ENCODE measurements at regions not wholly inside any gene's neighbourhood (a gene's known extent, or its start where the extent isn't known, plus 50 kb on each side); places are given as distances from the start of the nearest gene placed in this dataset.

DNA sequence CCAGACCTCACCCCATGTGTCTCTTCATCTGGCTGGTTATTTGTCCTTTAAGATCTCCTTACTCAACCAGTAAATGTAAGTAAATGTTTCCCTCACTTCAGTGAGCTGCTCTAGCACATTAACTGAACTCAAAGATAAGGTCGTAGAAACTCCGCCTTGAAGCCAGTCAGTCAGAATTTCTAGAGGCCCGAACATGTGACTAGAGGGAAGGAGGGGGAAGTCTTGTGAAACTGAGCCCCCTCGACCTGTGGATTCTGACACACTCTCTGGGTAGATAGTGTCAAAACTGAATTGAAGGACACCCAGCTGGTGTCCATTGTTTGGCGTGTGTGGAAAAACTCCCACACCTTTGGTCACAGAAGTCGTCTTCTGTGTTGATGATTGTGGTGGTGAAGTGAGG, 933.9 kb downstream of the ADGRL3 start:
- Histone ChIP-seq H3K27ac (ENCODE audit: control insufficient read depth, insufficient read depth, low read length) (no peak overlapping the region), H3K36me3 (ENCODE audit: control insufficient read depth in 2 of 2, extremely low read depth in 1 of 2, insufficient read depth in 2 of 2, low read length in 2 of 2) (no peaks in the 10 kb centered on the region), H3K79me2 (ENCODE audit: control insufficient read depth, insufficient read depth, low read length) (no peaks in the 10 kb centered on the region), H3K9ac (ENCODE audit: control insufficient read depth, extremely low read depth, insufficient read depth, low read length) (no peak overlapping the region), H2AFZ (ENCODE audit: control insufficient read depth, low read length) (no peak overlapping the region), H3K4me1 (ENCODE audit: control insufficient read depth, extremely low read depth, insufficient read depth, low read length) (no peaks in the 10 kb centered on the region), H3K27me3 (ENCODE audit: control insufficient read depth, extremely low read depth, insufficient read depth, low read length) (no peaks in the 10 kb centered on the region), H3K4me2 (ENCODE audit: control insufficient read depth, extremely low read depth, insufficient read depth, low read depth, low read length) (no peak overlapping the region), H3K4me3 (ENCODE audit: control insufficient read depth in 2 of 3, extremely low read depth in 1 of 3, insufficient read depth in 2 of 3, low read depth in 1 of 3, low read length in 3 of 3) (no peak overlapping the region), H3K9me1 (ENCODE audit: control insufficient read depth, extremely low read depth, insufficient read depth, low read length) (no peaks in the 10 kb centered on the region), H3K9me3 (ENCODE audit: control insufficient read depth, low read depth, low read length) (no peaks in the 10 kb centered on the region), H4K20me1 (ENCODE audit: control insufficient read depth, extremely low read depth, insufficient read depth, low read length) (no peaks in the 10 kb centered on the region)
- no peak for DNase-seq (ENCODE audit: low read depth, low spot score)
- no peak for TF ChIP-seq CTCF (optimal IDR thresholded peaks at IDR 0.05 in 1 of 3, IDR thresholded peaks at IDR 0.05 in 1 of 3, conservative IDR thresholded peaks at IDR 0.05 in 1 of 3; ENCODE audit: extremely low read depth in 1 of 3, insufficient read depth in 2 of 3, low read length in 3 of 3)
- no peak for TF ChIP-seq EZH2 (IDR thresholded peaks at IDR 0.05; ENCODE audit: low read length)
- no peak for FAIRE-seq
- dilution Hi-C loops (cut with MboI; ENCODE audit: extremely low pct_ligation_motif_present, low sequenced_read_pairs) = no loop called here

DNA sequence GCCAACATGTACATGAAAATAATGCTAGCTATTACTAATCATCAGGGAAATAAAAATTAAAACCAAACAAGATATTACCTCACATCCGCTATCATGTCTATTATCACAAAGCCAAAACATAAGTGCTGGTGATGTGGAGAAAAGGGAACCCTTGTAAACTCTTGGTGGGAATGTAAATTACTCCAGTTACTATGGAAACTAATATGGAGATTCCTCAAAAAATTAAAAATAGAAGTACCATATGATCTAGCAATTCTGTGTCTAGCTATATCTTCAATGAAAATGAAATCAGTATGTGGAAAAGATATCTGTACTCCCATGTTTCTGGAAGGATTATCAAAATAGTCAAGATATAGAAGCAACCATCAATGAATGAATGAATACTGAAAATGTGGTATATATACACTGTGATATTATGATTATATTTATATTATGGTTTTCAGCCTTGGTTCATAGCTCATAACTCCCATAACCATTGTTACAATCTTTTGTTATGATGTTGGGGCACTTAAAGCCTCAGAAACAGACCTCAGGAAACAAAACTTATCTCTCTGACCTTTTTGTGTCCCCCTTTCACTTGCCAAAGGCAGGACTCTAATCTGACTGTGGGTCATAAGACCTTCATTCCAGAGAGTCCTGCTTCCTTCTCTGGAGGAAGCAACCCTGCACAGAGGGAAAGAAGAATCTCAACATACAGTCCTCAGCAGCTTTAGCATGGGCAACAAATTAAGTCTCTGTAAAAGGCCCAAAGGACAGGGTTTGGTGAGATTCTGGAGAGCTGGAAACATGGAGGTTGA, 933.2 kb downstream of the ADGRL3 start:
- TF ChIP-seq EZH2 (IDR thresholded peaks at IDR 0.05; ENCODE audit: low read length) (no peak), CTCF (optimal IDR thresholded peaks at IDR 0.05 in 1 of 3, IDR thresholded peaks at IDR 0.05 in 1 of 3, conservative IDR thresholded peaks at IDR 0.05 in 1 of 3; ENCODE audit: extremely low read depth in 1 of 3, insufficient read depth in 2 of 3, low read length in 3 of 3) (no peak)
- dilution Hi-C loops (cut with MboI; ENCODE audit: extremely low pct_ligation_motif_present, low sequenced_read_pairs) = no loop called here

More for the DNA sequence above, 933.2 kb downstream of the ADGRL3 start:
- Histone ChIP-seq H3K9me3 (ENCODE audit: control insufficient read depth, low read depth, low read length) (no peaks in the 10 kb centered on the region), H3K4me2 (ENCODE audit: control insufficient read depth, extremely low read depth, insufficient read depth, low read depth, low read length) (no peak overlapping the region), H3K4me3 (ENCODE audit: control insufficient read depth in 2 of 3, extremely low read depth in 1 of 3, insufficient read depth in 2 of 3, low read depth in 1 of 3, low read length in 3 of 3) (no peak overlapping the region), H2AFZ (ENCODE audit: control insufficient read depth, low read length) (no peak overlapping the region), H3K36me3 (ENCODE audit: control insufficient read depth in 2 of 2, extremely low read depth in 1 of 2, insufficient read depth in 2 of 2, low read length in 2 of 2) (no peaks in the 10 kb centered on the region), H3K79me2 (ENCODE audit: control insufficient read depth, insufficient read depth, low read length) (no peaks in the 10 kb centered on the region), H4K20me1 (ENCODE audit: control insufficient read depth, extremely low read depth, insufficient read depth, low read length) (no peaks in the 10 kb centered on the region), H3K27ac (ENCODE audit: control insufficient read depth, insufficient read depth, low read length) (no peak overlapping the region), H3K4me1 (ENCODE audit: control insufficient read depth, extremely low read depth, insufficient read depth, low read length) (no peaks in the 10 kb centered on the region), H3K27me3 (ENCODE audit: control insufficient read depth, extremely low read depth, insufficient read depth, low read length) (no peaks in the 10 kb centered on the region), H3K9me1 (ENCODE audit: control insufficient read depth, extremely low read depth, insufficient read depth, low read length) (no peaks in the 10 kb centered on the region), H3K9ac (ENCODE audit: control insufficient read depth, extremely low read depth, insufficient read depth, low read length) (no peak overlapping the region)
- DNase-seq (ENCODE audit: low read depth, low spot score) (no peak), FAIRE-seq (no peak)

All from keratinocyte (primary cell).